OCI-M1 (cell line): ENCODE measurements at regions not wholly inside any gene's neighbourhood (a gene's known extent, or its start where the extent isn't known, plus 50 kb on each side); places are given as distances from the start of the nearest gene placed in this dataset.
"Not testable (repeated sequence)": the region's sequence is repeated elsewhere in the genome, so short reads cannot be mapped to it uniquely, and the experiment has no call there.

Source experiments
- DNase-seq: peaks from one replicate; lab custom pipeline; 2025; lab: John Stamatoyannopoulos, UW

GRCh38 chr21:15472108-15473040 lies 257.4 kb upstream of the USP25 start:
- DNase-seq = no peak

DNA sequence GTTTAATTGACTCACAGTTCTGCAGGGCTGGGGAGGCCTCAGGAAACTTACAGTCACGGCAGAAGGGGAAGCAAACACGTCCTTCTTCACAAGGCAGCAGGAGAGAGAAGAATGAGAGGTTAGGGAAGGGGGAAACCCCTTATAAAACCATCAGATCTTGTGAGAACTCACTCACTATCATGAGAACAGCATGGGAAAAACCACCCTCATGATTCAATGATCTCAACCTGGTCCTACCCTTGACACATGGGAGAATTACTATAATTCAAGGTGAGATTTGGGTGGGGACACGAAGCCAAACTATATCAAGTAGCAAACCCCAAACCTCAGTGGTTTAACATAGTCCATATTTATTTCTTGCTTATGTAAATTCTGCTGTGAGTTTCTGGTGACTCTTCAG lies 252.0 kb upstream of the USP25 start:
- not testable (repeated sequence) for DNase-seq

- no peak for DNase-seq
Observed at GRCh38 chr21:15480160-15480559, 249.6 kb upstream of the USP25 start.

DNA sequence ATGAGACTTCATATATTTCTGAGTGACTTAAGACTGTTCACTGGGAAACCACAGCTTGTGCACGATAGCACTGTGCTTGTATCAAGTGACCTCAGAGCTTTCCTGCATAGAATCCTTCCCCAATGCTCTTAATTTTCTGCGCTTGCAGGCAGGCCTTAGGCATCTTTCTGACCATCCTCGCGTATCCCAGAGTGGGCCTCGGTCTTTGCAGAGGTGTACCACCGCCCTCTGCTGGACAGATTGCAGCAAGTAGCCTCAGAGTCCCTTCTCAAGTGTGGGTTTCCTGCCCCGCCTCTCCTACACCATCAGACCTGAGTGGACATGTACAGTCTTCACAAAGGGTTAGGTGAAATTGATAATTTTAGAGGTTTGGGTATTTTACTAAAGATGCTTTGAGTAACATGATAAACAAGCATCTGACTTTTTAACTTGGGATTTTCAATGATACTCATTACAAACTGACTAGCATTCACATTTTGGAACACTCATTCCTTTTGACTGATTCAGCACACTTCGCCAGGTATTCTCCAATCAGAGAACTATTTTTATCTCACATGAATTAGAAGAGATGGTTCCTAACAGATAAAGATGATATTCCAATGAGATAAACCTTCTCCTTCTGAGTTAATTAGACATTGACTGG lies 246.5 kb upstream of the USP25 start:
- DNase-seq = peak; percentile 90

- DNase-seq = no peak
Observed at GRCh38 chr21:15486460-15487195, 243.2 kb upstream of the USP25 start.

GRCh38 chr21:15487196-15487550 lies 242.6 kb upstream of the USP25 start:
- DNase-seq = no peak

DNA sequence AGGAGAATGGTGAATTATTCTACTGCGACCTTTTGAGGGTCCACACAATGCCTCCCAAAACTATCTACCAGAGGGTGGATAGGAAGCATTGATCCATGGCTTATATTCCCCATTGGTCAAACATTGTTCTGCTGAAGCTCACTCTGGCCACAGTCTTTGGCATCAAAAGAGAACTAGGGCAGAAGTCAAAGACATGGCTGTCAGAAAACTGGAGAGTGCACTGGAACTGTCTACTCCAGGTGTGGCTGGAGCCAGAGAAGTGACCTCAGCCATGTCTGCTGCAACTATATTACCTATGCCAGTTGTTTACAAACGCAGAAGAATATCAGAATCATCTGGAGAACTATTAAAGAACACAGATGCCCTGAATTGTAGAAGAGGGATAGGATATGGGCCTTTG lies 238.7 kb upstream of the USP25 start:
- no peak for DNase-seq

DNA sequence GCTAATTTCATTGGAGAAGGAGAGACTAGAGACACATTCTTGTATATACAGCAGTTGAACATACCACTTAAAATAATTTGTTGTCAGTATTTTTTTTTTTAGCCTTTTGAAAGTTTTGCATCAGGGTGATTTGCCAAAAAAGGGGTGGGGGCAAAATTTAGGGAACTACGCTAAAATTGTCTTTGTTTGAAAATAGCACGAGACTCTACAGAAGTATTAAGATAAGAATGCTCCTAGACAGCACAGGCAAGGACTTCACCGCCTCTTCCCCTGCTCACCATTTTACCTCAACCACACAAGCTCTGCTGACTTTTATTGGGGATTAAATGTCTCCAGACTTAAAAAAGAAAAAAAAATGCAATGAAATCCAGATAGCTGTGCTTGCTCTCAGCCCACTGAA lies 236.1 kb upstream of the USP25 start:
- peak; percentile 22 for DNase-seq

DNA sequence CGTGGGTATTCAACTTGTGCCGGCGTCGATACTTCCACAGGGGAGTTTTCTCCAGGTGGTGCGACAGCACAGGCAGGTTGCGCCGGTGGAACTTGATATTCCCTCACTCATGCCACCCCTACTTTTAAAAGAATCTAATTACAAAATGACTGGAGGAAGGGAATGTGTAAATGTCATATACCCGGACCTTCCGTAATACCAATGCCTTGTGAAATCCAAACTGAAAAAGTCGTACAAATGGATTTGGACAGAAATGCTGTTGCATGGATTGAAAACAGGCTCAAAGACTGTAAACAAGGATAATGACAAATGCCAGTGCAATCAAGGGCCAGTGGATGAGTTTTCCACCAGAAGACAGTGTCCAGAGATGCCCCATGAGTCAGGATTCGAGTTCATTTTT lies 235.3 kb upstream of the USP25 start:
- DNase-seq = no peak

- no peak for DNase-seq
Observed at GRCh38 chr21:15495965-15496364, 233.8 kb upstream of the USP25 start.

DNA sequence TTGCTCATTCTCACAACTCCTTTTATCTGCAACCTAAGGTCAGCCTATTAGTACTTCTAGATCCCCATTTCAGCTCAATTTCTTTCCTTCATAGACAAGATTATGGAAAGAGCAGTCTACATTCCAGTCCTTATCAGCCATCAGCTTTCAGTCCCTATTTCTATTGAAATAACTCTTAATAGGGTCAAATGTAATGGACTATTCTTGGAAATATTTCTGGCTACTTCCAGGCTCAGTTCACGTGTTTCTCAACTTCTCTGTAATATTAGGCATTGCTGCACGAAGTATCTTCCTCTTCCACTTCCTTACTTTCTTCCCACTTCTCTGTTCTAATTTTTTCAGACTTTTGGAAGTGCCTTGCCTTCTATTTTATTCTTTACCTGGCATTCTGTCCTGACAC lies 232.9 kb upstream of the USP25 start:
- DNase-seq = no peak

DNA sequence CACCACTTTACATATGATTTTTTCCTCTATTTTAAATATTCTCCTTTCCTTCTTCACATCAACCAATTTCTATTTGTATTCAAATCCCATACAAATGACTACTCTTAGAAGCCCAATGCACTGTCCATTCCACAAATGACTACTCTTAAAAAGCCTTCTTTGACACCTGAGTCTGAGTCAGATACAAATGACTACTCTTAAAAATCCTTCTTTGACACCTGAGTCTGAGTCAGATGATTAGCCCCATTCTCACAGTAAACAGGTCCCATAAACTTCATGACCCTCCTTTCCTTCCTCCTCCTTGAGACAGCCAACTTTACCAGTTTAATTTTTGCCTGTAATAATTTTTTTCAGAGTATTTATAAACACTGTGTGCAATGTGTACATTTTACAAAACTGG lies 231.3 kb upstream of the USP25 start:
- no peak for DNase-seq

- no peak for DNase-seq
Observed at GRCh38 chr21:15506086-15506485, 223.7 kb upstream of the USP25 start.

GRCh38 chr21:15508554-15508953 lies 221.2 kb upstream of the USP25 start:
- no peak for DNase-seq

DNA sequence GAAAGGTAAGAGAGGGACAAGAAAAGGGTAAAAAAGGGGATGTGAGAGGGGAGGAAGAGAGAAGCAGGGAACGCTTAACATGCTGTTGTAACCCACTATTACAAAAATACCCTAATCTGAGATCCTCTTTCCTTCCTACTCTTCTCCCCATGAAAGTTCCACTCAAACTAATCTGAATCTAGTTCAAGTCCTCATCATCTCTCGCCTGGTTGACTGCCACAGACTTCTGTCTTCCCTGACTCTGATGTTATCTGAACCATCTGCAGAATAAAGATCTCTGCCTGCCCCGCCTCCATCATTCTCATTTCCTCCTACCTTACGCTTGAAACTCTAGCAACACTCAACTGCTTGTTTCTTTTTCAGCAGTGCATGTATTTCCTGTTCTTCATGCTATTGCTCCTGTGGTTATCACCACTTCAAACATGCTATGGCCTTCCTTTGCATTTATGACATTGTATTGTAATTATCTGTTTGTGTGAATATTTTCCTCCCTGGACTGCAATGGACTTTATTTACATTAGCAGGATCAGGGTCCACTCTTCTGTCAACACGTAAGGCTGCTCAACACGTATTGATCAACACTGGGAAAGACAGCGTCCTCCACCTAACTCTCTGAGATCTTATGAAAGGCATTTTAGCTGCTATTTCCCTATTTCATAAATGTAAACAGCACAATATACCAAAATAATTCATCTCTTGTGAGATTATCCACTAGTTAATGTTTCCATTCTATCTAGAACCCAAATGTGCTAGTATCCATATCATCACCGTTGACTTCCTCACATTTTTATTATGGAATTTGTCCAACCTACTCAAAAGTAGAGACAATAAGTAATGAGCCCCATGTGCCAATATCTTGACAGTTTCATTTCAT lies 215.5 kb upstream of the USP25 start:
- no peak for DNase-seq

GRCh38 chr21:15515908-15516307 lies 213.9 kb upstream of the USP25 start:
- DNase-seq = no peak

DNA sequence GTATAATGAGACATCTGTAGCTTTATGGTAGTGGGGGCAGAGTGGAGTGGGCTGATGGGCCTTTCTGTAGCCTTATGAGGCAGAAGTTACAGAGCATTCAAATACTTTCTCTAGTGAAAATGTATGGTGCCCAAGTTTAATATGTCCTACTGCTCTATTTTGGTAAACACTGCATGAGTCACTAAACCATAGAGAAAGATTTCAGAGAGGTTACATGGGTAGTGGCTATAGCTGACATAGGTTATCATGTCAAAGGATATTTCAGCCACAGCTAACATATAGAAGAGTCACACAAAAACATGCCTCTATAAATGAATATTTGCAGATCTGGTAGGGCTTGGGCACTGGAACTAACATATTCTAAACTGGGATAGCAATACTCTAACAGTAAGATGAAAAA lies 212.4 kb upstream of the USP25 start:
- no peak for DNase-seq

DNA sequence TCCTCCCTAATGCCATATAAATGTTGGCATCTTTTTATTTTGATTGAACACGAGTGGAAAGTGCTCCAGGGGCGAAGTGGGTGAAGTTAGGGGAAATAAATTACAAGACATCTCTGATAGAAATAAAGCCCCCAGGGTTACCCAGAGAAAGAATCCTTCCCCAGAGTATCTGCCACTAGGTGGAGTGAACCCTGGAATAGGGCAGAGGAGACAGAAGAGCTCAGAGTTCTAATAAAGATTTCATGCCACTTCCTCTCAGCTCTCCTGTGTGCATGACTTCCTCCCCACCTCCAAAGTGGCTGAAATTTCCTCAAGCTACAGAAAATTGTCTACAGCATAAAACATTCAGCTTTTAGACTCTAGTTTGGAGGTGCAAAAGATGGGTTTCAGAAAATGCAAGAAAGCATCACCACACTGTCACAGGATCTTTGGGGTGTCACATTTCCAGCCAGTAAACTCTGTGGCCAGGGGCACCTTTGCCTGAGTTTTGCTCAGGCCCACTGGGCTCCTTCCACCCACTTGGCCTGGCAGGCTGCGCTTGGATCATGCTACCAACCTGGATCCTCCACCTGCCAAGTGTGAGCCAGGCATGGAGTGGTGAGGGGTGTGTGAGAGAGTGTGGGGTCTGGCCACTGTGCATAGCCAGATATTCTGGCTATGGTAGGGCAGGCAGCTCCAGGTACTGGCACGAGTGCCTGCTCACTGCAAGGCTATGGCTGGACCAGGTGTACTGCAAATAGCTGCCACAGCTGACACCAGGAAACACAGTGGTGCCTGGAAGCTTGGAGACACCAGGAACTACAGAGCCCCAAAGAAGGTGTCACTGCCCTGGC lies 208.8 kb upstream of the USP25 start:
- DNase-seq = no peak

GRCh38 chr21:15521644-15522001 lies 208.2 kb upstream of the USP25 start:
- no peak for DNase-seq

GRCh38 chr21:15522148-15522547 lies 207.6 kb upstream of the USP25 start:
- DNase-seq = no peak

DNA sequence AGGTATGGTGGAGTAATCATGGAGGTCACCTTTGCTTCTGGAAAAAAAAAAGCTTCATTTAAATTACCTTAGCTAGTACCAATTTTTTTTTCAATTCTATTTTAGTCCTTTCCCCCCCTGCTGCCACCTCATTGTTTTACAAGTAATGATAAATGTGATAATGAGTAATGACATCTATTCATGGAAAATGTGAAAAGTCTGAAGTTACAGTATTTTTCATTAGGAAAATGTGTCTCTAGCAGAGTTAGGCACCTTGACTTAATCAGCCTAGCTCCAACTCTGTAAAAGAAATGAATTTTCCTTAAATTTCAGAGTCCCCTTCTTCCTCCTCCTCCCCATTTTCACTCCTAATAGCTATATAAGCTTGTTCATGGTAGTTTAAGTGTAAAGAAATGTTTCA lies 204.9 kb upstream of the USP25 start:
- DNase-seq = no peak
